ENCODE measurements at regions not wholly inside any gene's neighbourhood (a gene's known extent, or its start where the extent isn't known, plus 50 kb on each side); places are given as distances from the start of the nearest gene placed in this dataset.
A peak's percentile ranks its signal among the peaks of the same experiment; 100 is the strongest.

DNA sequence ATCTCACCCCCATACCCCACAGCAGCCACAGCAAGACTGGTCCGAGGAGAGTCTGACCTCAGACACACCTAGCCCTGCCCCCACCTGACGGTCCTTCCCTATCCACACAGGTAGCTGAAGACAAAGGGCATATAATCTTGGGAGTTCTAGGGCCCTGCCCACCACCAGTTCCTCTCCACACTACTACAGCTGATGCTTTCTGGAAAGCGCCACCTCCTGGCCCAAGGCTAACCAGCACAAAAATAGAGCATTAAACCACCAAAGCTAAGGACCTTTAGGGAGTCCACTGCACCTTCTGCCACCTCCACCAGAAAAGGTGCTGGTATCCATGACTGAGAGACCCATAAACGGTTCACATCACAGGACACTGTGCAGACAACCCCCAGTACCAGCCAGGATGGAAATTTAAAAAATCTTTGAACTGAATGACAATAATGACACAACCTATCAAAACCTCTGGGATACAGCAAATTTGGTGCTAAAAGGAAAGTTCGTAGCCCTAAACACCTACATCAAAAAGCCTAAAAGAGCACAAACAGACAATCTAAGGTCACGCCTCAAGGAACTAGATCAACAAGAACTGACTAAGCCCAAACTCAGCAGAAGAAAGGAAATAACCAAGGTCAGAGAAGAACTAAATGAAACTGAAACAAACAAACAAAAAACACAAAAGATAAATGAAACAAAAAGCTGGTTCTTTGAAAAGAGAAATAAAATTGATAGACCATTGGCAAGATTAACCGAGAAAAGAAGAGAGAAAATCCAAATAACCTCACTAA lies 122.1 kb upstream of the TPRG1 start:
- DNase-seq: no peak

- DNase-seq: no peak
These were observed 118.4 kb upstream of the TPRG1 start for GRCh38 chr3:189053322-189053721.

GRCh38 chr3:189056646-189057335 lies 115.0 kb upstream of the TPRG1 start:
- no peak for DNase-seq

- no peak for DNase-seq
These were observed 114.4 kb upstream of the TPRG1 start for GRCh38 chr3:189057369-189057768.

GRCh38 chr3:189058071-189058470 lies 113.7 kb upstream of the TPRG1 start:
- DNase-seq: no peak

GRCh38 chr3:189070965-189071364 lies 100.8 kb upstream of the TPRG1 start:
- no peak for DNase-seq

DNA sequence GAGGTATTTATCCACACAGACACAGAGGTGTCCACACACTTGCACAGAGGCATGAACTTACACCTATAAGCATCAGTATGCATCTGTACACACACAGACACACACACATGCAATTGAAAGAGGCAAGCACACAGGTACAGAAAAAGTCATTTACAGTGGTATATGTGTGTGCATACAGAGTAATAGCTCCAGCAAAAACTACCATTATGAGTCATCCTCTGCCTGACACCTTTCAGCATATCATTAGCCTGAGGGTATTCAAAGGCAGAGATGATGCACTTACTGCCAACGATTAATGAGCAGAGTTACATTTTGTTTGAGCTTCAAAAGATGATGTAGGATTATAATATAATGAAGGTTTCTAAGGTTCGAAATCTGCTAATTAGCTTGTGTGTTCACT lies 100.3 kb upstream of the TPRG1 start:
- no peak for DNase-seq

DNA sequence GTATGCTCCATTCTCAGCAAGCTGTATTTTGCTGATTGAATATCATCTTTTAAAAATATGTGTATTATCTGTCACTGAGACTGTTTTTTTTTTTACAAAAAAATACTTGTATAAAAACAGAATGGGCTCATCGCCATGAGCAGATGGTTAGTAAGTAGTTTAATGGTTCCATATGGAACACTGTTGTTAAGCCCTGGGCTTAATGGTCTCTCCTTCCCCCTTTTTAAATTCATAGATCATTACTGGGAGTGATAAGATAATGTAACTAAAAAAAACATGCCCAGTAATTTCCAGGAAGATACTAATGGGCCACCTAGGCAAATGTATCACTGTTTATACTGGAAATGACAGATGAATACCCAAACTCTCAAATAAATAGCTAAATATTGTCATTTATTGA lies 95.3 kb upstream of the TPRG1 start:
- no peak for DNase-seq

DNA sequence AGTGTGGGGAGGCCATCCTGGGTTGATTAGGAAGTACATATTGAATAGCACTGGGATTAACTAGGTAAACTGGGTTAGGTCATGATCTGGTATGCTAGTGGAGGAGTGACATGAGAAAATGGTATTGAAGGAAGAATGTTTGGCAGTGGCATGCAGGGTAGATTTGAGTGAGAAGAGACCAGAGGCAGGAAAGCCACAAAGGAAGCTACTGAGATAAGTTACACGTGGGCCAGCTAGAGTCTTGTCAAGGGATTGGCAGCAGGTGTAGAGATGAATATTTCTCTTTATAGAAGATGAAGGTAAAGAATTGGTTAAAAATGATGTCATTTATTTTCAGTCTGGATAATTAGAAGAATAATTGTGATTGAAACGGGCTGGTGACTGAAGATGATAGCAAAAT lies 91.0 kb upstream of the TPRG1 start:
- no peak for DNase-seq

DNA sequence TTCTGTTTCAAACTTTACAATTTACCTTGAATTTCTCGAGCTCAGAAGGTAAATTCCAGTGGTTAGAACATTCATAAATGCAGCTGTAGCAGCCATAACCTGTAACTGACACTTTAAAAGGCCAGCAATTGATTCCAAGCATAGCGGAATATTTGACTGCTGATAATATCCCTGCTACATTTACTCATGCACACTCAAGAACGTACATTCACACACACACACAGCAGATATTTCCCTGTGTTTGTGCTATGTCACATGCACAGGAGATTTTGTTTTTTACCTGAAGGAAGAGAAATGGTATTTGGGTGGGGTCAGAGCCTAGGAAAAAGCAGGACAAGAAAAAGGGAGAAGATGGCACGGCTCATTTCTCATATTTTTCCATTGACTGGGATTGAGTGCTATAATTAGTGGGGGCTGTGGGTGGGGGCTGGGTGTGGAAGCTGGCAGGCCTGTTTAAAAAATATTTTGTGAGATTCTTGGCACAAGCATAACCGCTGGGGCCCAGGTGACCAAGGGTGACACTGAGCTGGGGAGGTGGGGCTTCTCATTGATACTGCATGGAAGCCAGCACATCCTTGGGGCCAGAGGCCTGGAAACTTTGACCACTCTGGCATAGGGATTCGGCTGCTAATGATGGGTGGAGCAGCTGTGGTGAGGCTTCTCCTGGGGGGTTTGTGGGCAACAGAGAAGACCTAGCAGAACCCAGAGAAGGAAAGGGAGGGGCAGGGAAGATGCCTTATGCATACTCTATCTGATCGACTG lies 88.9 kb upstream of the TPRG1 start:
- no peak for DNase-seq

GRCh38 chr3:189084620-189085019 lies 87.2 kb upstream of the TPRG1 start:
- DNase-seq: no peak

DNA sequence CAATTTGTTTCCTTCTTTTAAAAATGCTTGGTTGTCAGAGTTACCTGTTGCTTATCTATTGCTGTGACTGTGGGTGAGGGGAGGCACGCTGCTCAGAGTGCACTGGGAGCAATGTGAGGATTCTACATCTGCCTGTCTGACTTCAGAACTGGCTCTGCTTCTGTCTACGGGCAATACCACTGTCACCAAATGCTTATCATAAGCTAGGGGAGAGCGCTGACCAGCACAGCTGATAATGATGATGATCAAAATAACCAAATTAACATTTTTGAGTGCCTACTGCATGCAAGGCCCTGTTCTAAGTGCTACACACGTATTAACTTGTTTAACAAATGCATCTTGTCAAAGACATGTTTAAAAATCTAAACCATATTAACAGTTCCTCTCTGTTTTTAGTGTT lies 79.2 kb upstream of the TPRG1 start:
- no peak for DNase-seq

GRCh38 chr3:189094539-189094938 lies 77.2 kb upstream of the TPRG1 start:
- DNase-seq: no peak

GRCh38 chr3:189096092-189096491 lies 75.7 kb upstream of the TPRG1 start:
- DNase-seq: no peak

DNA sequence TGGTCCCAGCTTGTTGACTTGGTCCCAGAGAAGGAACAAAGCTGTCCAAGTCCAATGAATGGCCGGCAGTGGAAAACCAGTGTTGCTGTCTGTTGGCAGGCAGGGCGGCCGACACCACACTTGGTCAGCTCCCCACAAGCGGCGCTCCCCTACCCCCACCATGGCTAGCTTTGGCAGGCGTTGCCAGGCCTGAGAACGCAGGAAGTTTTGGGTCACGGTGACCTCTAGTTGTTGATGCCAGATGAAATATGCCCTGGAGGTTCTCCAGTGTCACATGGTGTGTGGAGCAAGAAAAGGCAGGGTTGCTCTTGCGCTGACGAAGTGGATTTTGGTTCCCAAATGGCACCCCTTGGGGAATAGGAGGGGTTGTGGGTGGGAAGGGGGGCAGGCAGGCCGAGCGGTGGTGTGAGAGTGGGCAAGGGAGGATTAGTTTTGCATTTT lies 72.7 kb upstream of the TPRG1 start:
- no peak for DNase-seq

- peak; percentile 19 for DNase-seq
These were observed 72.1 kb upstream of the TPRG1 start for GRCh38 chr3:189099505-189100290.

DNA sequence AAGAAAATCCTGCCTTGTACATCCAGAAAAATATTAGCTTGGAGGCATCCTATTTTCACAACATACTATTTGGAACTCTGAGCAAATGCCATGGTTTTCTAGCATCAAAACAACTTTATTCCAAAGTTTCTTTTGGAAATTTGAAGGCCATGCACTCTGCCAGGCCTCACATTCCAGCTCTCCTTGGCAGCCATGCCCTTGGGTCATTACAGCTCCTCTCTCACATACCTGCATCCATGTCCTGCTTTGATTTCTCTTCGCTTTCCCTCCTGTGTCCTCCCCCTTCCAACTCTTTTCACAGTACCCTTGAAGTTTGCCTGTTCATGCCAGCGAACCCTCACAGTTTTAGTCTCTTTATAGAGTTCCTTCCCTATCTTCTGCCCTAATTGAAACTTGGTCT lies 70.9 kb upstream of the TPRG1 start:
- no peak for DNase-seq

DNA sequence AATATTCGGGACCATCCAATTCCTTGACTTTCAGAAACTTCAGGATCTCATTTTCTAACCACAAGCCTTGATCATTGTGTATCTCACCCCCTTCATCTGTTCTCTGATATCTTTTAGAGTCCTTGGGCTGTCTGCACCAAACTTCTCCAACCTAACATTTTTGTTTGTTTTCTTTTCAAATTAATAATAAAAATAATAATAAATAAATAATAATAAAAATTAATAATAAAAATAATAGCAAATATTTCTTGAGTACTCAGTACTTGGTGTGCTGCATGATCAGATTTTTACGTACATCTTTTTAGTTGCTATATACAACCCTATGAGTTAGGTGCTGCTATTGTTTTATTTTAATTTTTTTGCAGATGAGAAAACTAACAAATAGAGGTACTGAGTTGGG lies 70.2 kb upstream of the TPRG1 start:
- DNase-seq: no peak

GRCh38 chr3:189103208-189103607 lies 68.6 kb upstream of the TPRG1 start:
- DNase-seq: no peak

GRCh38 chr3:189108067-189108466 lies 63.7 kb upstream of the TPRG1 start:
- peak; percentile 45 for DNase-seq

- DNase-seq: no peak
These were observed 63.0 kb upstream of the TPRG1 start for GRCh38 chr3:189108735-189109134.

- no peak for DNase-seq
These were observed 62.6 kb upstream of the TPRG1 start for GRCh38 chr3:189109145-189109544.

- DNase-seq: no peak
These were observed 54.7 kb upstream of the TPRG1 start for GRCh38 chr3:189117087-189117486.
